ENCODE measurements at regions not wholly inside any gene's neighbourhood (a gene's known extent, or its start where the extent isn't known, plus 50 kb on each side); places are given as distances from the start of the nearest gene placed in this dataset.

DNA sequence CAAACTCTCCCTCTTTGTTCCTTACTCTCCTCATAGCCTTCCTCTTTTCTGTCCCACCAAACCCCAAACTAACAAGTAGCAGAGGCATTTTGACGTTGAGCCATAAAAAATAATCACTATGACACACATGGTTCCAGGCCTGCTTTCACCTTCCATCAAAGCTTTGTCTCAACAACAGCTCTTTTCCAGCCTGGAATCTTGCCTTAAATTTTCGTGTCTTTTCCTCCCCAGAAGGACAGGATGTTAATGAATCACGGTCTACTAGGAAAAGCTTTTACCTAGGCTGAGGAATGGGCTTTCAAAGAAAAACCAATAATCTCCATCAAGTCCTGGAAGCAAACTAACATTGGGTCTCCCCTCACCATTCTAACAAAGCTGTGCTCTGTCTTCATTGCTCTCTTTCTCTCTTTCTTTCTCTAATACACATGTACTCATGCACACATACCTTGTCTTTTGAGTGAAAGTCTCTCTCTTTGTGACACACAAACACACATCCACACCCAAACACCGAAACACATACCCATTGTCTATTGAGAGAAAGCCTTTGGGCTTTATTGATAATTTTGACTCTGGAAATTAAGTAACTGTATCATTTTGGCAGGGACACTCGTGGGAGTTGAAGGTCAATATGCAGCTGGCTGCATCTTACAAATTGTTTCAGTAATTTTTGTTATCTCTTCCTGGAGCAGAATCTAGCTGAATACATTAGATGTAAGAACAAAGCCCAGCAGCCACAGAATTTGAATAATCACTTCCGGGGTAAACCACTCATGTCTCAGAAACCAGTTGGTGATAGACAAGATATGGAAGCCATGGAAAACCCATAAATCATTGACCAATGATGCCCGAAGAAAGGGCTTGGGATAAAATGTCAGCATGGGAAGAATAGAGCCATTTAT is 107.4 kb upstream of the SLC4A7 start:
- no peak for DNase-seq (ENCODE audit: low spot score)
- H3K4me3 Mint-ChIP-seq = no peak overlapping the region

DNA sequence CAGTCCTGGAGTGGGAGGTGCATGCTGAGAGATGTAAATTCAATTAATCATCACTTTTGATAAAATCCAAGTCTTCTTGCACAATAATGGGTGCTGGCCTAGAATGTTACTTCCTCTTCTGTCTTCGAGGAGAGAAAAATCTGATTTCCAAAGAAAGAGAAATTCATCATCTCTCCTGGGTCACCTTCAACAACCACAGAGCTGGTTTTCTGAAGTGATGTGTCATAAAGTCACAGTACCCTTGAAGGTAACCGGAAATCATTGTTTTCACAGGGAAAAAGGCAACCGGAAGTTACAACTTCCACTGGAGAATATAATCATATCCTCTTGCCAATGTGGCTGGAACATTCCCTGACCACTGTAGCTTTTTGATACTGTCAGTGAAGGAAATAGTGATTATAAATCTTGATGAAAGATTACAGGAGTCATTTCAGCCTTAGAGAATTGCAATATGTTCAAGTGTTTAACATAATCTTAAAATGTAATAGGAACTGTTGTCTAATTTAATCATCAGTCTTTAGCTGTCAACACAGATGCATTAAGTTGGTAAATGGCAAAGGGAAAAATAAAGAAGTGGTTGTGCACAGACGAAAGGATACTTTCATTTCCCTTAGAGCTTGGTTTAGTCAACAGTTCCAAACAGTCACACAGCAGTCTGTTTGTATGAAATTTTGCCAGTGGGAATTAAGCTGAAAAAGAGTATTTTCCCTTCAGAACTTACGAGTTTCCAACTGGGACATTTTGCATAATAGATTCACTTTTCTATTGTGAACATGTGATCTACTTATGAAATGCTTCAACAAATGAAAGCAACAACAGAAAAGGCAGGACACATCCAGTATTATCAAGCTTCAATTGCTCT is 106.5 kb upstream of the SLC4A7 start:
- Mint-ChIP-seq H3K27me3 (ENCODE audit: low read depth) (no peaks in the 10 kb centered on the region; the same call in 1 of the 2 replicates), H3K4me1 (peaks cover 29% of the 10 kb centered on the region), H3K9me3 (no peaks in the 10 kb centered on the region), H3K27ac (no peak overlapping the region), H3K36me3 (no peaks in the 10 kb centered on the region), H3K4me3 (no peak overlapping the region)
- CTCF ChIA-PET = interaction anchor here (1.0 to 1.2 kb wide), 2 partner anchors 91 to 121 kb away, joined by 3 to 4 read pairs; no protein-coding TSS in a partner anchor
- ATAC-seq (no peak), DNase-seq (ENCODE audit: low spot score) (no peak)
- POLR2A ChIA-PET = no interaction called here
- TF ChIP-seq NR3C1 (CRISPR knock-in tag; conservative IDR thresholded peaks at IDR 0.05; ENCODE audit: low read depth) (no peak), FOXJ3 (CRISPR knock-in tag; IDR thresholded peaks at IDR 0.05; ENCODE audit: borderline replicate concordance) (no peak), GTF2I (CRISPR knock-in tag; conservative IDR thresholded peaks at IDR 0.05) (no peak), JAZF1 (CRISPR knock-in tag; IDR thresholded peaks at IDR 0.05) (no peak), TEAD4 (CRISPR knock-in tag; IDR thresholded peaks at IDR 0.05) (no peak), NFE2L1 (CRISPR knock-in tag; IDR thresholded peaks at IDR 0.05) (no peak), ZNF121 (CRISPR knock-in tag; IDR thresholded peaks at IDR 0.05) (no peak), TCF7 (CRISPR knock-in tag; IDR thresholded peaks at IDR 0.05; ENCODE audit: low read depth) (no peak), ZNF416 (CRISPR knock-in tag; IDR thresholded peaks at IDR 0.05) (no peak), ZNF138 (CRISPR knock-in tag; conservative IDR thresholded peaks at IDR 0.05) (no peak), OVOL2 (CRISPR knock-in tag; IDR thresholded peaks at IDR 0.05; ENCODE audit: borderline replicate concordance) (no peak)
- TF ChIP-seq, protein P1, sequence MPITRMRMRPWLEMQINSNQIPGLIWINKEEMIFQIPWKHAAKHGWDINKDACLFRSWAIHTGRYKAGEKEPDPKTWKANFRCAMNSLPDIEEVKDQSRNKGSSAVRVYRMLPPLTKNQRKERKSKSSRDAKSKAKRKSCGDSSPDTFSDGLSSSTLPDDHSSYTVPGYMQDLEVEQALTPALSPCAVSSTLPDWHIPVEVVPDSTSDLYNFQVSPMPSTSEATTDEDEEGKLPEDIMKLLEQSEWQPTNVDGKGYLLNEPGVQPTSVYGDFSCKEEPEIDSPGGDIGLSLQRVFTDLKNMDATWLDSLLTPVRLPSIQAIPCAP (CRISPR knock-in tag; IDR thresholded peaks at IDR 0.05) = no peak
- TF ChIP-seq, protein P2, sequence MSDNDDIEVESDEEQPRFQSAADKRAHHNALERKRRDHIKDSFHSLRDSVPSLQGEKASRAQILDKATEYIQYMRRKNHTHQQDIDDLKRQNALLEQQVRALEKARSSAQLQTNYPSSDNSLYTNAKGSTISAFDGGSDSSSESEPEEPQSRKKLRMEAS (CRISPR knock-in tag; IDR thresholded peaks at IDR 0.05) = no peak
- TF ChIP-seq, protein P3, sequence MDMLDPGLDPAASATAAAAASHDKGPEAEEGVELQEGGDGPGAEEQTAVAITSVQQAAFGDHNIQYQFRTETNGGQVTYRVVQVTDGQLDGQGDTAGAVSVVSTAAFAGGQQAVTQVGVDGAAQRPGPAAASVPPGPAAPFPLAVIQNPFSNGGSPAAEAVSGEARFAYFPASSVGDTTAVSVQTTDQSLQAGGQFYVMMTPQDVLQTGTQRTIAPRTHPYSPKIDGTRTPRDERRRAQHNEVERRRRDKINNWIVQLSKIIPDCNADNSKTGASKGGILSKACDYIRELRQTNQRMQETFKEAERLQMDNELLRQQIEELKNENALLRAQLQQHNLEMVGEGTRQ (CRISPR knock-in tag; IDR thresholded peaks at IDR 0.05) = no peak
- TF ChIP-seq, protein P4, sequence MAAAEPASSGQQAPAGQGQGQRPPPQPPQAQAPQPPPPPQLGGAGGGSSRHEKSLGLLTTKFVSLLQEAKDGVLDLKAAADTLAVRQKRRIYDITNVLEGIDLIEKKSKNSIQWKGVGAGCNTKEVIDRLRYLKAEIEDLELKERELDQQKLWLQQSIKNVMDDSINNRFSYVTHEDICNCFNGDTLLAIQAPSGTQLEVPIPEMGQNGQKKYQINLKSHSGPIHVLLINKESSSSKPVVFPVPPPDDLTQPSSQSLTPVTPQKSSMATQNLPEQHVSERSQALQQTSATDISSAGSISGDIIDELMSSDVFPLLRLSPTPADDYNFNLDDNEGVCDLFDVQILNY (CRISPR knock-in tag; IDR thresholded peaks at IDR 0.05) = no peak
- TF ChIP-seq, protein P5, sequence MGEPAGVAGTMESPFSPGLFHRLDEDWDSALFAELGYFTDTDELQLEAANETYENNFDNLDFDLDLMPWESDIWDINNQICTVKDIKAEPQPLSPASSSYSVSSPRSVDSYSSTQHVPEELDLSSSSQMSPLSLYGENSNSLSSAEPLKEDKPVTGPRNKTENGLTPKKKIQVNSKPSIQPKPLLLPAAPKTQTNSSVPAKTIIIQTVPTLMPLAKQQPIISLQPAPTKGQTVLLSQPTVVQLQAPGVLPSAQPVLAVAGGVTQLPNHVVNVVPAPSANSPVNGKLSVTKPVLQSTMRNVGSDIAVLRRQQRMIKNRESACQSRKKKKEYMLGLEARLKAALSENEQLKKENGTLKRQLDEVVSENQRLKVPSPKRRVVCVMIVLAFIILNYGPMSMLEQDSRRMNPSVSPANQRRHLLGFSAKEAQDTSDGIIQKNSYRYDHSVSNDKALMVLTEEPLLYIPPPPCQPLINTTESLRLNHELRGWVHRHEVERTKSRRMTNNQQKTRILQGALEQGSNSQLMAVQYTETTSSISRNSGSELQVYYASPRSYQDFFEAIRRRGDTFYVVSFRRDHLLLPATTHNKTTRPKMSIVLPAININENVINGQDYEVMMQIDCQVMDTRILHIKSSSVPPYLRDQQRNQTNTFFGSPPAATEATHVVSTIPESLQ (CRISPR knock-in tag; IDR thresholded peaks at IDR 0.05) = no peak
- TF ChIP-seq, protein P6, sequence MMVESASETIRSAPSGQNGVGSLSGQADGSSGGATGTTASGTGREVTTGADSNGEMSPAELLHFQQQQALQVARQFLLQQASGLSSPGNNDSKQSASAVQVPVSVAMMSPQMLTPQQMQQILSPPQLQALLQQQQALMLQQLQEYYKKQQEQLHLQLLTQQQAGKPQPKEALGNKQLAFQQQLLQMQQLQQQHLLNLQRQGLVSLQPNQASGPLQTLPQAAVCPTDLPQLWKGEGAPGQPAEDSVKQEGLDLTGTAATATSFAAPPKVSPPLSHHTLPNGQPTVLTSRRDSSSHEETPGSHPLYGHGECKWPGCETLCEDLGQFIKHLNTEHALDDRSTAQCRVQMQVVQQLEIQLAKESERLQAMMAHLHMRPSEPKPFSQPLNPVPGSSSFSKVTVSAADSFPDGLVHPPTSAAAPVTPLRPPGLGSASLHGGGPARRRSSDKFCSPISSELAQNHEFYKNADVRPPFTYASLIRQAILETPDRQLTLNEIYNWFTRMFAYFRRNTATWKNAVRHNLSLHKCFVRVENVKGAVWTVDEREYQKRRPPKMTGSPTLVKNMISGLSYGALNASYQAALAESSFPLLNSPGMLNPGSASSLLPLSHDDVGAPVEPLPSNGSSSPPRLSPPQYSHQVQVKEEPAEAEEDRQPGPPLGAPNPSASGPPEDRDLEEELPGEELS (CRISPR knock-in tag; IDR thresholded peaks at IDR 0.05) = no peak
- TF ChIP-seq, protein P7, sequence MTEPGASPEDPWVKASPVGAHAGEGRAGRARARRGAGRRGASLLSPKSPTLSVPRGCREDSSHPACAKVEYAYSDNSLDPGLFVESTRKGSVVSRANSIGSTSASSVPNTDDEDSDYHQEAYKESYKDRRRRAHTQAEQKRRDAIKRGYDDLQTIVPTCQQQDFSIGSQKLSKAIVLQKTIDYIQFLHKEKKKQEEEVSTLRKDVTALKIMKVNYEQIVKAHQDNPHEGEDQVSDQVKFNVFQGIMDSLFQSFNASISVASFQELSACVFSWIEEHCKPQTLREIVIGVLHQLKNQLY (CRISPR knock-in tag; IDR thresholded peaks at IDR 0.05) = no peak

More for the DNA sequence above, 107.4 kb upstream of the SLC4A7 start:
- TF ChIP-seq ZNF671 (CRISPR knock-in tag; IDR thresholded peaks at IDR 0.05) = no peak
- no peak for TF ChIP-seq ZNF263 (CRISPR knock-in tag; IDR thresholded peaks at IDR 0.05; ENCODE audit: low read depth)
- TF ChIP-seq ZNF219 (CRISPR knock-in tag; IDR thresholded peaks at IDR 0.05; ENCODE audit: borderline replicate concordance) = no peak
- TF ChIP-seq, protein P8, sequence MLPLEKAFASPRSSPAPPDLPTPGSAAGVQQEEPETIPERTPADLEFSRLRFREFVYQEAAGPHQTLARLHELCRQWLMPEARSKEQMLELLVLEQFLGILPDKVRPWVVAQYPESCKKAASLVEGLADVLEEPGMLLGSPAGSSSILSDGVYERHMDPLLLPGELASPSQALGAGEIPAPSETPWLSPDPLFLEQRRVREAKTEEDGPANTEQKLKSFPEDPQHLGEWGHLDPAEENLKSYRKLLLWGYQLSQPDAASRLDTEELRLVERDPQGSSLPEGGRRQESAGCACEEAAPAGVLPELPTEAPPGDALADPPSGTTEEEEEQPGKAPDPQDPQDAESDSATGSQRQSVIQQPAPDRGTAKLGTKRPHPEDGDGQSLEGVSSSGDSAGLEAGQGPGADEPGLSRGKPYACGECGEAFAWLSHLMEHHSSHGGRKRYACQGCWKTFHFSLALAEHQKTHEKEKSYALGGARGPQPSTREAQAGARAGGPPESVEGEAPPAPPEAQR (CRISPR knock-in tag; IDR thresholded peaks at IDR 0.05) = no peak
- TF ChIP-seq, protein P9, sequence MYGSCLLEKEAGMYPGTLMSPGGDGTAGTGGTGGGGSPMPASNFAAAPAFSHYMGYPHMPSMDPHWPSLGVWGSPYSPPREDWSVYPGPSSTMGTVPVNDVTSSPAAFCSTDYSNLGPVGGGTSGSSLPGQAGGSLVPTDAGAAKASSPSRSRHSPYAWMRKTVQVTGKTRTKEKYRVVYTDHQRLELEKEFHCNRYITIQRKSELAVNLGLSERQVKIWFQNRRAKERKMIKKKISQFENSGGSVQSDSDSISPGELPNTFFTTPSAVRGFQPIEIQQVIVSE (CRISPR knock-in tag; IDR thresholded peaks at IDR 0.05; ENCODE audit: borderline replicate concordance) = no peak
- Mint-ChIP-seq H3K9me3 (no peaks in the 10 kb centered on the region), H3K27me3 (ENCODE audit: low read depth) (no peaks in the 10 kb centered on the region; the same call in 1 of the 2 replicates), H3K4me1 (peaks cover 36% of the 10 kb centered on the region), H3K27ac (peak overlapping the region; percentile 28), H3K36me3 (no peaks in the 10 kb centered on the region)
- no peak for ATAC-seq
- ChIA-PET CTCF (interaction anchor here (1.0 kb wide), 1 partner anchor 90 kb away, joined by 4 read pairs; no protein-coding TSS in a partner anchor), POLR2A (no interaction called here)

Measured in WTC11 (cell line).